Left kidney (tissue), 1 donor: ENCODE measurements at regions not wholly inside any gene's neighbourhood (a gene's known extent, or its start where the extent isn't known, plus 50 kb on each side); places are given as distances from the start of the nearest gene placed in this dataset.

Experiments
- DNase-seq: peaks from one replicate; pipeline ENCODE4 v3.0.0-alpha.2; 2013

- DNase-seq, result no peak
These were observed 235.4 kb downstream of the EBLN2 start for GRCh38 chr3:73296859-73297258.

- peak; percentile 36 for DNase-seq
These were observed 237.1 kb downstream of the EBLN2 start for GRCh38 chr3:73298243-73299183.

- no peak for DNase-seq
These were observed 237.8 kb downstream of the EBLN2 start for GRCh38 chr3:73299184-73299691.

- no peak for DNase-seq
These were observed 252.9 kb downstream of the EBLN2 start for GRCh38 chr3:73314151-73314951.

- DNase-seq, result no peak
These were observed 254.2 kb downstream of the EBLN2 start for GRCh38 chr3:73315706-73316105.

- DNase-seq, result no peak
These were observed 257.8 kb downstream of the EBLN2 start for GRCh38 chr3:73319179-73319769.

GRCh38 chr3:73321286-73321999, 260.0 kb downstream of the EBLN2 start:
- DNase-seq, result no peak

GRCh38 chr3:73324203-73325155, 263.0 kb downstream of the EBLN2 start:
- DNase-seq, result peak; percentile 54

- DNase-seq, result no peak
These were observed 264.9 kb downstream of the EBLN2 start for GRCh38 chr3:73326396-73326795.

GRCh38 chr3:73327052-73327451, 265.6 kb downstream of the EBLN2 start:
- DNase-seq, result no peak
